ENCODE measurements at regions not wholly inside any gene's neighbourhood (a gene's known extent, or its start where the extent isn't known, plus 50 kb on each side); places are given as distances from the start of the nearest gene placed in this dataset.
A peak's percentile ranks its signal among the peaks of the same experiment; 100 is the strongest.

DNA sequence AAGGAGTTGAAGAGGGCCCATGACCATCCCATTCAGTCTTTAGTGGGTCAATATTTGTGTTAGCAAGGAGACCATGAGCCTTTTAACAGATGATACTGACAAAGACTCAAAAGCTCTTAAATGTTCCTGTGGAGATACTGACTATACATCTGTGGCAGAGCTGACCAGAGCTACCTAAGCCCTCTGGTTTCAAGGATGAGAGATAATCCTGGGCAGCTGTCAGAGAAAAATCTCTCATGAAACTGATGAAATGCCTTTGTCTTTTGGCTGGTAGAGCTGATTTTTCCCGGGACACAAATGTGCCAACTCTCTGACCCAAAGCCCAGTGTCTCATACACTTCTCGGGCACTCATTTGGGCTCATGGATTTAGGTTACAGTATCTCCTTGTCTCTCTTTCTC lies 100.9 kb downstream of the XCL2 start:
- Mint-ChIP-seq H3K27ac (peak overlapping the region; percentile 85), H3K36me3 (peaks cover 14% of the 10 kb centered on the region), H3K9me3 (peaks cover 5% of the 10 kb centered on the region), H3K4me3 (no peak overlapping the region), H3K4me1 (peaks cover 64% of the 10 kb centered on the region), H3K27me3 (no peaks in the 10 kb centered on the region)
- DNase-seq: no peak

DNA sequence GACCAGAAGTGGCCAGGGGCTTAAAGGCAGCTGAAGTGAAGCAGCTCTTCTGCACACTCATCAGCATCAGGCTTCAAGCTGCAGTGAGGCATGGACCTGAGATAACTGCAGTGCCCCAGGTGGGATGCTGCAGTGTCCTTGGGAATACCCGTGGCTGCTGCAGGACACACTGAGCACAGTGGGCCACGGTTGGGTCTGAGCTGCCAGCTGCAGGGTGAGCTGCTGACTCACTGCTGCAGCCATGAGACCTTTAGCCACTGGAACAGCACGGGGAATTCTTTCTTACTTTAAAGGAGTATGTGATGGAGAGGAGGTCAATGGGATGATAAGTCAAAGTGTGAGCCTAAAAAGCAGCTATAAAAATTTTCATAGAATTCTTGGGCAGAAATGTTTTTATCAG lies 102.1 kb downstream of the XCL2 start:
- Mint-ChIP-seq H3K27ac (no peak overlapping the region), H3K27me3 (no peaks in the 10 kb centered on the region), H3K4me3 (no peak overlapping the region), H3K36me3 (peaks cover 12% of the 10 kb centered on the region), H3K4me1 (peaks cover 67% of the 10 kb centered on the region), H3K9me3 (peaks cover 5% of the 10 kb centered on the region)
- DNase-seq: no peak

GRCh38 chr1:168439456-168440375 lies 104.1 kb downstream of the XCL2 start:
- peaks cover 50% of the 10 kb centered on the region for H3K4me1 Mint-ChIP-seq
- H3K36me3 Mint-ChIP-seq: peaks cover 2% of the 10 kb centered on the region
- peak; percentile 79 for DNase-seq
- peaks cover 1% of the 10 kb centered on the region for H3K9me3 Mint-ChIP-seq
- peak overlapping the region; percentile 40 for H3K27ac Mint-ChIP-seq
- peak overlapping the region; percentile 59 for H3K4me3 Mint-ChIP-seq
- H3K27me3 Mint-ChIP-seq: no peaks in the 10 kb centered on the region

GRCh38 chr1:168438626-168439025 lies 105.2 kb downstream of the XCL2 start:
- Mint-ChIP-seq H3K9me3 (no peaks in the 10 kb centered on the region), H3K4me3 (no peak overlapping the region), H3K4me1 (peaks cover 41% of the 10 kb centered on the region)

GRCh38 chr1:168437821-168438220 lies 106.0 kb downstream of the XCL2 start:
- no peak for DNase-seq
- H3K9me3 Mint-ChIP-seq: no peaks in the 10 kb centered on the region
- H3K27ac Mint-ChIP-seq: no peak overlapping the region
- peaks cover 33% of the 10 kb centered on the region for H3K4me1 Mint-ChIP-seq
- no peak overlapping the region for H3K4me3 Mint-ChIP-seq
- H3K36me3 Mint-ChIP-seq: no peaks in the 10 kb centered on the region
- H3K27me3 Mint-ChIP-seq: no peaks in the 10 kb centered on the region

More at GRCh38 chr1:168438626-168439025, 105.2 kb downstream of the XCL2 start:
- no peaks in the 10 kb centered on the region for H3K27me3 Mint-ChIP-seq
- DNase-seq: no peak
- H3K36me3 Mint-ChIP-seq: no peaks in the 10 kb centered on the region
- no peak overlapping the region for H3K27ac Mint-ChIP-seq

DNA sequence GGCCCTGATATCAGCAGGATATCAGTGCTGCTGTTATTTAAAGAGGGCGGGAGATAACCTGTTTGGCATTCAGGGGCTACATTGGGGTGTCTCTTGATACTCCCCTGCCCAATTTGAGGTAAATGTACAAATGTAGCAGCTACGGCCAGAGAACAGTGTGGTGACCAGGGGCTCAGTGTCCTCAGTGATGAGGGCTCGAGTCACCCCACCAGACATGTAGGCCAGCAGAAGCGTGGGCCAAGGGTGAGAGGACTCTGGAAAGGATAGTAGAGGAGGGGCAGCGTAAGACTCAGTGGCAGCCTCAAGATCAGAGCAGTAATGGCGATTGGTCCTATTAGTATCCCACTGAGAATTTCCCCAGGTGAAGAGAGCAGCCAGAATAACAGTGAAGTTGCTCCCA lies 108.4 kb downstream of the XCL2 start:
- Mint-ChIP-seq H3K27ac (no peak overlapping the region), H3K36me3 (no peaks in the 10 kb centered on the region), H3K27me3 (no peaks in the 10 kb centered on the region), H3K9me3 (no peaks in the 10 kb centered on the region), H3K4me1 (peaks cover 19% of the 10 kb centered on the region), H3K4me3 (no peak overlapping the region)
- no peak for DNase-seq

GRCh38 chr1:168433238-168433637 lies 110.6 kb downstream of the XCL2 start:
- Mint-ChIP-seq H3K9me3 (no peaks in the 10 kb centered on the region), H3K4me1 (peaks cover 4% of the 10 kb centered on the region), H3K27me3 (no peaks in the 10 kb centered on the region), H3K36me3 (no peaks in the 10 kb centered on the region), H3K27ac (no peak overlapping the region), H3K4me3 (no peak overlapping the region)
- no peak for DNase-seq

DNA sequence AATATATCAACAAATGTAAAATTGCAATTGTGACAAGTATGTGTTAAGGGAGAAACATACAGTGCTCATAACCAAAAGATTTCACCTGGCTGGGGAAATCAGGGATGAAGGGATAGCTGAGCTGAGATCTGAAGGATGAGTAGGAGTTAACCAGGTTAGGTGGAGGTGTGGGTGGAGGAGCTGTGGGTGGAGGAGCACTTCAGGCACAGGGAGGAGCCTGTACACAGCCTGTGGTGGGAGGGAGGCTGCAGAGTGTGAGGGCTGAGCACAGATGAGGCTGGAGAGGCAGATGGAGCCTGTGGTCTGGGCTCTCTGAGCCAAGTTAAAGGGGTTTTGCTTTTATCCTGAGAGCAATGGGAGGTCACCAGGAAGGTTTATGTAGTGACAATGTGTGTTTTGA lies 111.9 kb downstream of the XCL2 start:
- no peaks in the 10 kb centered on the region for H3K36me3 Mint-ChIP-seq
- no peak for DNase-seq
- no peaks in the 10 kb centered on the region for H3K27me3 Mint-ChIP-seq
- no peak overlapping the region for H3K4me3 Mint-ChIP-seq
- no peaks in the 10 kb centered on the region for H3K9me3 Mint-ChIP-seq
- H3K27ac Mint-ChIP-seq: no peak overlapping the region
- peaks cover 2% of the 10 kb centered on the region for H3K4me1 Mint-ChIP-seq

DNA sequence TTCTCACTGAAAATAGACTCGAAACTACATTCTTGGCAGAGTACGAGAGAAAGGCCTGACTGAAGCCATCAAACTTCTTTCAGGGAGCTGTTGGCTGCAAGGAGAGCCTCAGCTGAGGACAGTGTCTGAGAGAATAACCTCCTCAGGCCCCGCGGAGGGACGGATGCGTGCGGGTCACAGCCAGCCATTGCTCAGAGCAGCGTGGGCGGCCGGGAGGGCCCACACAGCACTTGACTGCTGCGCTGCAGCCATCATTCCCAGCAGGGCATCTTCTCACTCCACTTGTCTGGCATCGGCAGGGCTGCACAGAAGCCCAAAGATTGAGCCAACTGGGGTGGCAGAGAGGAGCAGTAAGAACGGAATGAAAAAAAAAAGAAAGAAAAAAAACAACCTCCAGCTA lies 113.5 kb downstream of the XCL2 start:
- H3K4me3 Mint-ChIP-seq: no peak overlapping the region
- DNase-seq: no peak

GRCh38 chr1:168428063-168428731 lies 115.6 kb downstream of the XCL2 start:
- Mint-ChIP-seq H3K4me3 (no peak overlapping the region), H3K27me3 (no peaks in the 10 kb centered on the region), H3K9me3 (peaks cover 3% of the 10 kb centered on the region), H3K4me1 (no peaks in the 10 kb centered on the region), H3K36me3 (no peaks in the 10 kb centered on the region), H3K27ac (no peak overlapping the region)
- no peak for DNase-seq

More for the DNA sequence above, 113.5 kb downstream of the XCL2 start:
- no peaks in the 10 kb centered on the region for H3K36me3 Mint-ChIP-seq
- H3K4me1 Mint-ChIP-seq: no peaks in the 10 kb centered on the region
- H3K27ac Mint-ChIP-seq: no peak overlapping the region
- no peaks in the 10 kb centered on the region for H3K27me3 Mint-ChIP-seq
- no peaks in the 10 kb centered on the region for H3K9me3 Mint-ChIP-seq

DNA sequence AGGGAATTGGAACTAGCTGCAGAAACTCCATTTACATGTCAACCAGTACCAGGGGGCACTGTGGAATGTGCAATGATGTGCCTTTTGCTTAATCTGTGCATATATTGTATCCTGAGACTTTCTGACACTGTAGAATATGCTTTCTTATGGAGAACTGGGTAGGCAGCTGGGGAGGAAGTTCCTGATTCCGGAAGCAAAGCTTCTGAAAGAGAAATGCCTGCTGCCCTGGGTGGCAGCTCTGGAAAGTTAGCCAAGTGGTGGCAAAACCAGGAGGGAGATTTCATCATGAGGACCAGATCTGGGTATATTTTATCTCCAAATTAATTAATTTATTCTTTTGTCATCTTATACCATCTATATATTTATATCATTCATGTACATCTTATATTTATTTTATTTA lies 116.7 kb downstream of the XCL2 start:
- Mint-ChIP-seq H3K4me3 (no peak overlapping the region), H3K4me1 (peaks cover 2% of the 10 kb centered on the region)
- DNase-seq: no peak

DNA sequence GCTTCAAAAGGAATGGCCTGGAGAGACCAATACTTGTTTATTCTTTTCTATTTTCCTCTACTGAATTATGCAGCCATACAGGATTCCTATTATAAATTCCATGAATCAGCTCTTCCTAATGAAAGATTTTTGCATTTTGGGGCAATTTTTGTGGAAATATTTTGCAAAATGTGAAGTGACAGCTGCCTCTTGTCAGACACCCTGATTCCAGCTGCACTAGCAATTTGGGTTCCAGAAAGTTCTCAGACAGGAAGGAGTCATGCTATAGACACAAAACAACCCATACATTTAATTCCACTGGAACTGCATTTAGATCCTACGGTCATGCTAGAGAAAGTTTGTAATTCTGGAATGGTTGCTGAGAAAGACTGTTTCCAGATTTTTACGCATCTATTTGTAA lies 119.5 kb downstream of the XCL2 start:
- Mint-ChIP-seq H3K27me3 (no peaks in the 10 kb centered on the region), H3K9me3 (peaks cover 3% of the 10 kb centered on the region), H3K4me1 (peaks cover 18% of the 10 kb centered on the region), H3K27ac (no peak overlapping the region), H3K36me3 (no peaks in the 10 kb centered on the region), H3K4me3 (no peak overlapping the region)
- no peak for DNase-seq

More for the DNA sequence above, 116.7 kb downstream of the XCL2 start:
- H3K9me3 Mint-ChIP-seq: peaks cover 3% of the 10 kb centered on the region
- H3K27ac Mint-ChIP-seq: no peak overlapping the region
- H3K36me3 Mint-ChIP-seq: no peaks in the 10 kb centered on the region
- H3K27me3 Mint-ChIP-seq: no peaks in the 10 kb centered on the region

DNA sequence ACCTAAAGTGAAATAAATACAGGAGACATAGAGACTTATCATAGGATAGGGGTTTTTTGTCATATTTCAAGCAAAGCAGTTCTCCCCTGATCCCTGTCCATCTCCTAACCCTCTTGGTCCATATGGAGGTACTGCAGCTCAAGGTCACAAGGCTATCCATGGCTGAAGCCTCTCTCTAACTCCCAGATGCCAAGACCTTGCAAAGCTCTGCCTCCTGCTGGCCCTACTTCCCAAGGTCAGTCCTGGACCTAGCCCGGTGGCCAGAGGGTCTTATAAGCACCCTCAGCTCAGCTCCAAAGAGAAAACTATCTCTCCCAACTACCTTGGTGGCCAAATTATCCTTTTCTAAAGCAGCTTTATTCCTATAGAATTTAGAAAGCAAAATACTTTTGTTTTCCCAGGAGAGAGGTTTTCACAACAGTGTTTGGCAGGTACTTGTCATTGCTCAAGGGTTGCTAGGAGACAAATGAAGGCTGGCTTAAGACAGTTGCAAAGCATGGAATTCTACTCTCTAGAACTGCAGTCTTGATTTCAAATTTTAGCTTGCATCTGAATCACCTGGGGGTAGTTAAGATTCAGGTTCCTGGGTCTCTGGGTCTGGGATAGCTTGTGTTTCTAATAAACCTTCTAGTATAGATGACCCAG lies 121.5 kb downstream of the XCL2 start:
- H3K4me1 Mint-ChIP-seq: peaks cover 18% of the 10 kb centered on the region
- no peaks in the 10 kb centered on the region for H3K36me3 Mint-ChIP-seq
- H3K27ac Mint-ChIP-seq: peak overlapping the region; percentile 13
- no peaks in the 10 kb centered on the region for H3K27me3 Mint-ChIP-seq
- no peak for DNase-seq
- H3K9me3 Mint-ChIP-seq: peaks cover 3% of the 10 kb centered on the region
- no peak overlapping the region for H3K4me3 Mint-ChIP-seq

GRCh38 chr1:168421399-168422004 lies 122.3 kb downstream of the XCL2 start:
- Mint-ChIP-seq H3K27ac (peak overlapping the region; percentile 74), H3K27me3 (no peaks in the 10 kb centered on the region), H3K4me3 (no peak overlapping the region), H3K9me3 (peaks cover 3% of the 10 kb centered on the region), H3K36me3 (no peaks in the 10 kb centered on the region), H3K4me1 (peaks cover 18% of the 10 kb centered on the region)
- no peak for DNase-seq

GRCh38 chr1:168420177-168420576 lies 123.6 kb downstream of the XCL2 start:
- Mint-ChIP-seq H3K27me3 (no peaks in the 10 kb centered on the region), H3K4me1 (peaks cover 18% of the 10 kb centered on the region), H3K36me3 (no peaks in the 10 kb centered on the region), H3K9me3 (peaks cover 3% of the 10 kb centered on the region), H3K27ac (peak overlapping the region; percentile 57), H3K4me3 (no peak overlapping the region)
- no peak for DNase-seq
